Stimulated activated naive CD8-positive, alpha-beta T cell treated with anti-CD3 and anti-CD28 coated beads, Interleukin-15, Interleukin-2, amounts not matched to agents 100 ng/mL and 50 ng/mL, for 24 hours (primary cell): ENCODE measurements at regions not wholly inside any gene's neighbourhood (a gene's known extent, or its start where the extent isn't known, plus 50 kb on each side); places are given as distances from the start of the nearest gene placed in this dataset.
"Not testable (repeated sequence)": the region's sequence is repeated elsewhere in the genome, so short reads cannot be mapped to it uniquely, and the experiment has no call there.

Experiments used
- H3K27ac Mint-ChIP-seq: one replicate; pipeline ENCODE4 v1.8.0; 2021; ENCODE audit warnings: mild to moderate bottlenecking, mixed read lengths
- H3K27me3 Mint-ChIP-seq: one replicate; pipeline ENCODE4 v1.8.0; 2021; ENCODE audit warnings: mixed read lengths
- H3K36me3 Mint-ChIP-seq: one replicate; pipeline ENCODE4 v1.8.0; 2021; ENCODE audit warnings: low read depth, mixed read lengths
- H3K4me1 Mint-ChIP-seq: one replicate; pipeline ENCODE4 v1.8.0; 2021; ENCODE audit warnings: low read depth, mixed read lengths
- H3K4me3 Mint-ChIP-seq: one replicate; pipeline ENCODE4 v1.8.0; 2021; ENCODE audit warnings: mild to moderate bottlenecking, mixed read lengths
- H3K9me3 Mint-ChIP-seq: one replicate; pipeline ENCODE4 v1.8.0; 2021; ENCODE audit warnings: mixed read lengths

GRCh38 chr5:120164986-120165385 is 299.1 kb upstream of the PRR16 start:
- Mint-ChIP-seq H3K4me3 (no peak overlapping the region), H3K36me3 (no peaks in the 10 kb centered on the region), H3K27me3 (no peaks in the 10 kb centered on the region), H3K27ac (no peak overlapping the region), H3K4me1 (no peaks in the 10 kb centered on the region), H3K9me3 (no peaks in the 10 kb centered on the region)

DNA sequence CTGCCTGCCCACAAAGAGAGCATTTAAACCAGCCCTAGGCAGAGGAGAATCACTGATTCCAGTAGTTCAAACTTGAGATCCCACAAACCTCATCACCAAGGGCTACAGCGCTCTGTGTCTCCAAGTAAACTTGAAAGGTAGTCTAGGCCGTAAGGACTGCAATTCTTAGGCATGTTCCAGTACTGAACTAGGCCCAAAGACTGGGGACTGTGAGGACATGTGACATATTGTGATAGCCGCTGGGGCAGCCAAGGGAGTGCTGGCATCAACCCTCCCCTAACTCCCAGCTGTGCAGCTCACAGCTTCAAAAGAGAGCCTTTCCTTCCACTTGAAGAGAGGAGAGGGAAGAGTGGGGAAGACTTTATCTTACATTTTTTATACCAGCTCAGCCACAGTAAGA is 291.0 kb upstream of the PRR16 start:
- no peak overlapping the region for H3K27ac Mint-ChIP-seq
- no peaks in the 10 kb centered on the region for H3K4me1 Mint-ChIP-seq
- H3K27me3 Mint-ChIP-seq: no peaks in the 10 kb centered on the region
- peaks cover 4% of the 10 kb centered on the region for H3K9me3 Mint-ChIP-seq
- no peaks in the 10 kb centered on the region for H3K36me3 Mint-ChIP-seq
- H3K4me3 Mint-ChIP-seq: no peak overlapping the region

- Mint-ChIP-seq H3K36me3 (no peaks in the 10 kb centered on the region), H3K27me3 (no peaks in the 10 kb centered on the region), H3K27ac (no peak overlapping the region), H3K4me3 (no peak overlapping the region), H3K9me3 (peaks cover 4% of the 10 kb centered on the region), H3K4me1 (no peaks in the 10 kb centered on the region)
Observed at GRCh38 chr5:120174089-120174488, 290.0 kb upstream of the PRR16 start.

GRCh38 chr5:120181238-120181637 is 282.9 kb upstream of the PRR16 start:
- H3K4me3 Mint-ChIP-seq, H3K4me1 Mint-ChIP-seq, H3K36me3 Mint-ChIP-seq, H3K9me3 Mint-ChIP-seq, H3K27ac Mint-ChIP-seq, H3K27me3 Mint-ChIP-seq: not testable (repeated sequence)

DNA sequence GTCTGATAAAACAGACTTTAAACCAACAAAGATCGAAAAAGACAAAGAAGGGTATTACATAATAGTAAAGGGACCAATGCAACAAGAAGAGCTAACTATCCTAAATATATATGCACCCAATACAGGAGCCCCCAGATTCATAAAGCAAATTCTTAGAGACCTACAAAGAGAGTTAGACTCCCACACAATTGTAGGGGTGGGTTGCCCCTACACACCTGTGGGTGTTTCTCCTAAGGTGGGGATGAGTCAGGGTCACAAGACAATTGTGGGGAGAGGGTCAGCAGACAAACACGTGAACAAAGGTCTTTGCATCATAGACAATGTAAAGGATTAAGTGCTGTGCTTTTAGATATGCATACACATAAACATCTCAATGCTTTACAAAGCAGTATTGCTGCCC is 269.4 kb upstream of the PRR16 start:
- not testable (repeated sequence) for H3K4me1 Mint-ChIP-seq, H3K27ac Mint-ChIP-seq, H3K9me3 Mint-ChIP-seq, H3K36me3 Mint-ChIP-seq, H3K27me3 Mint-ChIP-seq, H3K4me3 Mint-ChIP-seq

DNA sequence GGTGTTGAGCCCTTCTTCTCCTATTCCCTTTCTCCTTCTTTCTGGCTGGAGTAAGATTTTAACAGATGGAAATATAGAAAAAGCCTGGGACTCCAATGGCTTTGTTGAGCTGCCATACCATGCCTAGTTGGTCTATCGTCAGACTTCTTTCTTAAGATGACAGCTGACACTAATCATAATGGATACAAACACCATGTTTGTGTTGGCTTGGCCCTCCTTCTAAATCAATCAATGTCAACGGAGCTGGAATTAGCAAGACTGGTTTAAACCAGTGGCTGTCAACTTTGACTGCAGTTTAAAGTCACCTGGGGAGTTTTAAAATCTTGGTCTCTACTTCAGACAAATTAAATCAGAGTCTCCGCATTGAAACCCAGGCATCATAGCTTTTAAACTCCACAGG is 264.5 kb upstream of the PRR16 start:
- Mint-ChIP-seq H3K27ac (no peak overlapping the region), H3K9me3 (peaks cover 9% of the 10 kb centered on the region), H3K36me3 (no peaks in the 10 kb centered on the region), H3K27me3 (no peaks in the 10 kb centered on the region), H3K4me3 (no peak overlapping the region), H3K4me1 (no peaks in the 10 kb centered on the region)

GRCh38 chr5:120207129-120207528 is 257.0 kb upstream of the PRR16 start:
- H3K36me3 Mint-ChIP-seq: no peaks in the 10 kb centered on the region
- no peaks in the 10 kb centered on the region for H3K4me1 Mint-ChIP-seq
- H3K27me3 Mint-ChIP-seq: no peaks in the 10 kb centered on the region
- no peak overlapping the region for H3K4me3 Mint-ChIP-seq
- no peak overlapping the region for H3K27ac Mint-ChIP-seq
- peaks cover 9% of the 10 kb centered on the region for H3K9me3 Mint-ChIP-seq

DNA sequence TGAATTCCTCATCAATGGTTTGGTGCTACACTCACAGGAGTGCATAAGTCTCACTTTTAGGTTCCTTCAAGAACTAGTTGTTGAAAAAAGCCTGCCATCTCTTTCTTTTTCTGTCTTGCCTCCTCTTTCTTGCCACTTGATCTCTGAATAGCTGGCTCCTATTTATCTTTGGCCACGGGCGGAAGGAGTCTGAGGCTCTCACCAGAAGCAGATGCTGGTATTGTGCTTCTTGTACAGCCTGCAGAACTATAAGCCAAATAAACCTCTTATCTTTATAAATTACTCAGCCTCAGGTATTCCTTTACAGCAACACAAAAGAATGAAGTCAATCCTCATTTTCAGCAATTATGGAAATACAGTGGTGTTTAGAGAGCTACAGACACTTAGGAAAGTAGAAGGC is 247.1 kb upstream of the PRR16 start:
- no peaks in the 10 kb centered on the region for H3K27me3 Mint-ChIP-seq
- H3K27ac Mint-ChIP-seq: no peak overlapping the region
- H3K4me1 Mint-ChIP-seq: no peaks in the 10 kb centered on the region
- no peak overlapping the region for H3K4me3 Mint-ChIP-seq
- no peaks in the 10 kb centered on the region for H3K36me3 Mint-ChIP-seq
- no peaks in the 10 kb centered on the region for H3K9me3 Mint-ChIP-seq

DNA sequence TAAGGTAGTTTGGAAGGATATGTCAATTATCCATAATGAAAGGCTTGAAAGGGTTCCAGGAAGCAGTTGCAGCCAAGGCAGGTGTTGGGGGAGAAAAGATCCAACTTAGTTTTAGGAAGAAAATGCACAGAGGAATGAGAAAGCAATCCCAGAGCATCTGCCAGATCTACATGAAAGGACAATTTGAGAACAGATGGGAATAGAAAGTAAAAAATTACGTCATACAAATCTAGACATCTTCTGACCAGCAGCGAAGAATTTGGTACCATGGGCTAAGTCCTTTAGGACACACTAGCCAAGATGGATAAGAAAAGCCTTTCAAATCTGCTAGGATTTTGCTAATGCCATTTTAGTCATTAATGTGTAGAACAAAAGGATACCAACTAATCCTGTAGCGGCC is 244.1 kb upstream of the PRR16 start:
- Mint-ChIP-seq H3K9me3 (no peaks in the 10 kb centered on the region), H3K27ac (no peak overlapping the region), H3K27me3 (no peaks in the 10 kb centered on the region), H3K4me3 (no peak overlapping the region), H3K36me3 (no peaks in the 10 kb centered on the region), H3K4me1 (no peaks in the 10 kb centered on the region)

DNA sequence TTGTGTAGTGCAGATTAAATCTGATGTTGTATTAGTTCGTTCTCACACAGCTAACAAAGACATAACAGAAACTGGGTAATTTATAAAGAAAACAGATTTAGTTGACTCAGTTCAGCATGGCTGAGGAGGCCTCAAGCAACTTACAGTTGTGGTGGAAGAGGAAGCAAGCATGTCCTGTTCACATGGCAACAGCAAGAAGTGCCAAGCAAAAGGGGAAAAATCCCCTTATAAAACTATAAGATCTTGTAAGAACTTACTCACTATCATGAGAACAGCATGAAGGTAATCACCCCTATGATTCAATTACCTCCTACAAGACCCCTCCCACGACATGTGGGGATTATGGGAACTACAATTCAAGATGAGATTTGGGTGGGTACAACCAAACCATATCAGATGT is 238.6 kb upstream of the PRR16 start:
- Mint-ChIP-seq H3K36me3 (no peaks in the 10 kb centered on the region), H3K27ac (no peak overlapping the region), H3K4me3 (no peak overlapping the region), H3K9me3 (peaks cover 9% of the 10 kb centered on the region), H3K4me1 (no peaks in the 10 kb centered on the region), H3K27me3 (no peaks in the 10 kb centered on the region)

DNA sequence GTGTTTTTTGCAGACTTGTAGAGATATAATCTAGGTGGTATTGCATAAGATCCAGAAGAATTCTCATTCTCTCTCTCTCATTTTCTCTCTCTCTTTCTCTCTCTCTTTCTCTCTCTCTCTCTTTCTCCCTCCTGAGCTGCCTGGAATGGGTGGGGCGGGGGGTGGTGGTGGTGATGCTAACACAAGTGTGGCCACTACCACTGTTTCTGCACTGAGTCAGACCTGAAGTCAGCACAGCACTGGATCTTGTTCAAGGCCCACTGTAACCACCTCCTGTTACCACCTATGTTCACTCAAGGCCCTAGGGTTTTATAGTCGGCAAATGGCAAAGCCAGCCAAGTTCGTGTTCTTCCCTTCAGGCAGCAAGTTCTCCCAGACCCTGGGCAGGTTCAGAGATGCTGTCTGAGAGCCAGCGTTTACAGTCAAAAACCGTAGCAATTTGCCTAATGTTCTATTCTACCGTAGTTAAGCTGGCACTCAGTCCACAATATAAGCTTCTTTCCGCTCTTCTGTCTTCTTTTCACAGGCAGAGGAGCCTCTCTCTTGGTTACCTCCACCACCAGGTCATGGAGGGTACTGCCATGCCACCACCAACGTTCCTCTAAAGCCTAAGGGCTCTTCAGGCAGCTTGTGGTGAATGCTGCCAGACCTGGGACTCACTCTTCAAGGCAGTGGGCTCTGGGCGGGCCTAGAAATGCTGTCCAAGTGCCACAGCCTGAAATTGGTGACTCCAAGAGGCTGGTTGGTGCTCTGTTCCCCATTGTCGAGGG is 235.7 kb upstream of the PRR16 start:
- Mint-ChIP-seq H3K9me3 (peaks cover 12% of the 10 kb centered on the region), H3K4me1 (no peaks in the 10 kb centered on the region), H3K36me3 (no peaks in the 10 kb centered on the region), H3K4me3 (no peak overlapping the region), H3K27me3 (no peaks in the 10 kb centered on the region), H3K27ac (no peak overlapping the region)

GRCh38 chr5:120229036-120229435 is 235.1 kb upstream of the PRR16 start:
- H3K27me3 Mint-ChIP-seq: no peaks in the 10 kb centered on the region
- peaks cover 12% of the 10 kb centered on the region for H3K9me3 Mint-ChIP-seq
- no peak overlapping the region for H3K4me3 Mint-ChIP-seq
- no peaks in the 10 kb centered on the region for H3K36me3 Mint-ChIP-seq
- H3K4me1 Mint-ChIP-seq: no peaks in the 10 kb centered on the region
- no peak overlapping the region for H3K27ac Mint-ChIP-seq

DNA sequence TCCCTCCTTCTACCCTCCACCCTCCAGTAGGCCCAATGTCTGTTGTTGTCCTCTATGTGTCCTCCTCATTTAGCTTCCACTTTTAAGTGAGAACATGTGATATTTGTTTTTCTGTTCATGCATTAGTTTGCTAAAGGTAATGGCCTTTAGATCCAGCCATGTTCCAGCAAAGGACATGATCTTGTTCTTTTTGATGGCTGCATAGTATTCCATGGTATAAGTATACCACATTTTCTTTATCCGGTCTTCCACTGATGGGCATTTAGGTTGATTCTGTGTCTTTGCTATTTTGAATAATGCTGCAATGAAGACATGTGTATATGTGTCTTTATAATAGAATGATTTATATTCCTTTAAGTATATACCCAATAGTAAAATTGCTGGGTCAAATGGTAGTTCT is 232.5 kb upstream of the PRR16 start:
- Mint-ChIP-seq H3K27me3 (no peaks in the 10 kb centered on the region), H3K27ac (no peak overlapping the region), H3K9me3 (peaks cover 5% of the 10 kb centered on the region), H3K36me3 (no peaks in the 10 kb centered on the region), H3K4me3 (no peak overlapping the region), H3K4me1 (no peaks in the 10 kb centered on the region)

GRCh38 chr5:120236360-120236759 is 227.7 kb upstream of the PRR16 start:
- H3K27me3 Mint-ChIP-seq: no peaks in the 10 kb centered on the region
- no peak overlapping the region for H3K27ac Mint-ChIP-seq
- no peaks in the 10 kb centered on the region for H3K4me1 Mint-ChIP-seq
- no peaks in the 10 kb centered on the region for H3K36me3 Mint-ChIP-seq
- H3K9me3 Mint-ChIP-seq: peaks cover 3% of the 10 kb centered on the region
- no peak overlapping the region for H3K4me3 Mint-ChIP-seq

GRCh38 chr5:120239086-120239485 is 225.0 kb upstream of the PRR16 start:
- no peaks in the 10 kb centered on the region for H3K4me1 Mint-ChIP-seq
- H3K27ac Mint-ChIP-seq: no peak overlapping the region
- no peaks in the 10 kb centered on the region for H3K36me3 Mint-ChIP-seq
- no peak overlapping the region for H3K4me3 Mint-ChIP-seq
- no peaks in the 10 kb centered on the region for H3K27me3 Mint-ChIP-seq
- no peaks in the 10 kb centered on the region for H3K9me3 Mint-ChIP-seq

- Mint-ChIP-seq H3K36me3 (no peaks in the 10 kb centered on the region), H3K27ac (no peak overlapping the region), H3K4me3 (no peak overlapping the region), H3K4me1 (no peaks in the 10 kb centered on the region), H3K9me3 (no peaks in the 10 kb centered on the region), H3K27me3 (no peaks in the 10 kb centered on the region)
Observed at GRCh38 chr5:120240706-120241105, 223.4 kb upstream of the PRR16 start.
